Upper lobe of left lung (tissue), 6 donors: ENCODE measurements at regions not wholly inside any gene's neighbourhood (a gene's known extent, or its start where the extent isn't known, plus 50 kb on each side); places are given as distances from the start of the nearest gene placed in this dataset.

Source experiments
- ATAC-seq, 2 donors: fragments of 200-7000 bp; cut with Tn5 transposase; one replicate each; pipeline ENCODE4 v1.9.1; 2022; ENCODE audit warnings: mild to moderate bottlenecking in 2 of 2, moderate library complexity in 2 of 2; ENCODE audit not compliant: low FRiP score in 2 of 2
- DNase-seq, 2 donors: peaks; one replicate each; pipeline ENCODE4 v3.0.0-alpha.2; 2019 to 2020
- H3K27ac ChIP-seq, 4 donors: fragments of 200-600 bp; sonication (generic); one replicate each; pipeline ENCODE4 v1.5.1; 2016 to 2019
- H3K27me3 ChIP-seq, 4 donors: fragments of 200-600 bp; sonication (generic); one replicate each; pipeline ENCODE4 v1.5.1; 2017 to 2019
- H3K36me3 ChIP-seq, 4 donors: fragments of 200-600 bp; sonication (generic); one replicate each; pipeline ENCODE4 v1.5.1; 2016 to 2019
- H3K4me1 ChIP-seq, 4 donors: fragments of 200-600 bp; sonication (generic); one replicate each; pipeline ENCODE4 v1.5.1; 2018 to 2019
- H3K4me3 ChIP-seq, 4 donors: fragments of 200-600 bp; sonication (generic); one replicate each; pipeline ENCODE4 v1.5.1; 2017 to 2019; ENCODE audit warnings: mild to moderate bottlenecking in 2 of 4, moderate library complexity in 1 of 4
- H3K9me3 ChIP-seq, 4 donors: fragments of 200-600 bp; sonication (generic); one replicate each; pipeline ENCODE4 v1.5.1; 2018 to 2019
- EP300 ChIP-seq, 4 donors: sonication (generic); formaldehyde crosslinking; IDR thresholded peaks; one replicate each; pipeline ENCODE4 v1.5.1; 2017; ENCODE audit warnings: antibody characterized with exemption in 4 of 4, control low read depth in 2 of 4
- POLR2A ChIP-seq, 4 donors: fragments of 450-650 bp; IDR thresholded peaks; one replicate each; pipeline ENCODE4 v1.5.1; 2016 to 2017; ENCODE audit warnings: antibody characterized with exemption in 4 of 4, mild to moderate bottlenecking in 2 of 4
- POLR2AphosphoS5 ChIP-seq, 2 donors: sonication (generic); formaldehyde crosslinking; IDR thresholded peaks; one replicate each; pipeline ENCODE4 v1.5.1; 2017; ENCODE audit warnings: antibody characterized with exemption in 2 of 2
- WGBS, 2 donors: methylation state at CpG; one replicate each; pipeline ENCODE4 v1.1.5; 2017 to 2018; 5-methylcytosine and 5-hydroxymethylcytosine counted together
- TF ChIP-seq, protein P1 (sequence below), 6 experiments: fragments of 450-650 bp in 4 of 6; fragments of 200-600 bp in 2 of 6; sonication (generic) in 2 of 6; IDR thresholded peaks; one replicate each; pipeline ENCODE4 v1.5.1; 2016 to 2019; ENCODE audit warnings: antibody characterized with exemption in 6 of 6
- donor health status: DM: no; HTN: no; CAD: no; lungs with moderate emphysema.
- donor health status: DM: no; HTN: yes; CAD: no; lungs with severe emphysema.

DNA sequence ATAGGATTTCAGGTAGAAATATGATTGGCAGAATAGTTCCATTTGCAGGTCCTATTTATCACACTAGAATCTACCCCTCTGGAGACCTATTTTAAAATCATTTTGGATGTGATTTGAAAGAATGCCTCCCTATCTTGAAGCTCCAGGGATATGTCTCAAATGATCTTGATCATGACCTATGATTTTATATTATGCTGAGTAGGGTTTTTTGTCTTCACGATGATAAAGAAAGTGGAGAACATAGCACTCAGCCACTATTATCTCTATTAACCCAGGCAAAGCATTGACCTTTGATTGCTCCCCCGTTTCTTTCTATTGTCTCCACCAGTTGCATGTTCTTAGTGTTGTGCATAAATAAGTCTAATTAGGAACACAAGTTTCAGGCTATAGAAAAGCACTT, 307.9 kb downstream of the BLID start:
- H3K27me3 ChIP-seq: no peaks in the 10 kb centered on the region
- H3K27ac ChIP-seq: no peak overlapping the region
- ATAC-seq (no peak), DNase-seq (no peak)
- no peak for TF ChIP-seq POLR2A (IDR thresholded peaks at IDR 0.05)
- TF ChIP-seq, protein P1, sequence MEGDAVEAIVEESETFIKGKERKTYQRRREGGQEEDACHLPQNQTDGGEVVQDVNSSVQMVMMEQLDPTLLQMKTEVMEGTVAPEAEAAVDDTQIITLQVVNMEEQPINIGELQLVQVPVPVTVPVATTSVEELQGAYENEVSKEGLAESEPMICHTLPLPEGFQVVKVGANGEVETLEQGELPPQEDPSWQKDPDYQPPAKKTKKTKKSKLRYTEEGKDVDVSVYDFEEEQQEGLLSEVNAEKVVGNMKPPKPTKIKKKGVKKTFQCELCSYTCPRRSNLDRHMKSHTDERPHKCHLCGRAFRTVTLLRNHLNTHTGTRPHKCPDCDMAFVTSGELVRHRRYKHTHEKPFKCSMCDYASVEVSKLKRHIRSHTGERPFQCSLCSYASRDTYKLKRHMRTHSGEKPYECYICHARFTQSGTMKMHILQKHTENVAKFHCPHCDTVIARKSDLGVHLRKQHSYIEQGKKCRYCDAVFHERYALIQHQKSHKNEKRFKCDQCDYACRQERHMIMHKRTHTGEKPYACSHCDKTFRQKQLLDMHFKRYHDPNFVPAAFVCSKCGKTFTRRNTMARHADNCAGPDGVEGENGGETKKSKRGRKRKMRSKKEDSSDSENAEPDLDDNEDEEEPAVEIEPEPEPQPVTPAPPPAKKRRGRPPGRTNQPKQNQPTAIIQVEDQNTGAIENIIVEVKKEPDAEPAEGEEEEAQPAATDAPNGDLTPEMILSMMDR (IDR thresholded peaks at IDR 0.05): no peak
- no peak for TF ChIP-seq EP300 (IDR thresholded peaks at IDR 0.05)
- no peak for TF ChIP-seq POLR2AphosphoS5 (IDR thresholded peaks at IDR 0.05)
- peaks cover 0 to 13% (median 12%) of the 10 kb centered on the region in 4 donors for H3K9me3 ChIP-seq
- H3K36me3 ChIP-seq: no peaks in the 10 kb centered on the region
- no peaks in the 10 kb centered on the region for H3K4me1 ChIP-seq
- H3K4me3 ChIP-seq: no peak overlapping the region
- WGBS, 2 donors: 81 to 95% methylated on average over 2 of the region's 2 CpGs

DNA sequence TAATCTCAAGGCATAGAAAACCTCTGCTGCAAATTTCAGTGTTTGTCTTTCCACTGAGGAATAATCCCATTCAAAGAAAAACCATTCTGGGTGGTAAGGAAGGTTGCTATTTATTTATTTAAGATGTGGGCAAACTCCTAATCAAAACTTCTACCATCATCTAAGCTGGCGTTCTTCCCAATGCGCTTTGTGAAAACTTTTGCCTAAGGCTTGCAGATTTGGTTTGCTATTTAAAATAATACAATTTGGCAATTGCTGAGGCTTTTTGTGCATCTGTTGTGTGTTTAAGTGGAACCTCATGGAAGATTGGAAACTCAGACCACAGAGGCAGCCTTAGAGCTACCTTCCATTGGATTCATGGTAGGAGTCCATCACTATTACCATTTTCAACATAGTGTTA, 309.0 kb downstream of the BLID start:
- ATAC-seq: no peak
- H3K9me3 ChIP-seq: peaks cover 0 to 3% (median 2%) of the 10 kb centered on the region in 4 donors
- no peaks in the 10 kb centered on the region for H3K27me3 ChIP-seq
- no peak overlapping the region for H3K4me3 ChIP-seq
- no peak for TF ChIP-seq POLR2AphosphoS5 (IDR thresholded peaks at IDR 0.05)
- TF ChIP-seq EP300 (IDR thresholded peaks at IDR 0.05): no peak
- TF ChIP-seq, protein P1 (IDR thresholded peaks at IDR 0.05): no peak
- TF ChIP-seq POLR2A (IDR thresholded peaks at IDR 0.05): no peak
- DNase-seq: no peak
- 92 to 94% methylated on average over 2 of the region's 2 CpGs for WGBS, 2 donors
- no peaks in the 10 kb centered on the region for H3K36me3 ChIP-seq
- no peak overlapping the region for H3K27ac ChIP-seq
- no peaks in the 10 kb centered on the region for H3K4me1 ChIP-seq

DNA sequence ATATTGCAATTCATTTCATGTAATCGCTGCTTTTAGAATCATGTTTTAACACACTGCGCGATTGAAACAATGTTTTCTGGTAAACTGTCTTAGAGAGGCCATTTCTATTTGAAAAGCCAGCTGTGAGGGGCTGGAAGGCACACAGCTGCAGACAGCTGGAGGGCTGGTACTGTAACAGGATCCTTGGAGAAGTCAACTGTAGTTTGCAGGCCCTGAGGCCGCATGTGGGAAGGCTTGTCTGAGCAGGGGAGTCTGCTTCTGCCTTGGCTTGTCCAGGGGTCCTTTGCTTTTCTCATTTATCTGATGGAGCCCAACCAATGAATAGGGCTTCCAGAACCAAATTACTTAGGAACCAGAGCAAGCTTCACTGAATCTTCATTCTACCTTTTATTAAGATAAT, 313.5 kb downstream of the BLID start:
- H3K9me3 ChIP-seq: no peaks in the 10 kb centered on the region
- no peak overlapping the region for H3K27ac ChIP-seq
- 79 to 81% methylated on average over 4 of the region's 4 CpGs for WGBS, 2 donors
- TF ChIP-seq, protein P1 (IDR thresholded peaks at IDR 0.05): no peak
- TF ChIP-seq EP300 (IDR thresholded peaks at IDR 0.05) (no peak), POLR2AphosphoS5 (IDR thresholded peaks at IDR 0.05) (no peak), POLR2A (IDR thresholded peaks at IDR 0.05) (no peak)
- ATAC-seq: no peak
- no peaks in the 10 kb centered on the region for H3K36me3 ChIP-seq
- DNase-seq: peak in 1 of 2 donors; percentile 25
- no peaks in the 10 kb centered on the region for H3K27me3 ChIP-seq
- H3K4me1 ChIP-seq: no peaks in the 10 kb centered on the region
- no peak overlapping the region for H3K4me3 ChIP-seq

DNA sequence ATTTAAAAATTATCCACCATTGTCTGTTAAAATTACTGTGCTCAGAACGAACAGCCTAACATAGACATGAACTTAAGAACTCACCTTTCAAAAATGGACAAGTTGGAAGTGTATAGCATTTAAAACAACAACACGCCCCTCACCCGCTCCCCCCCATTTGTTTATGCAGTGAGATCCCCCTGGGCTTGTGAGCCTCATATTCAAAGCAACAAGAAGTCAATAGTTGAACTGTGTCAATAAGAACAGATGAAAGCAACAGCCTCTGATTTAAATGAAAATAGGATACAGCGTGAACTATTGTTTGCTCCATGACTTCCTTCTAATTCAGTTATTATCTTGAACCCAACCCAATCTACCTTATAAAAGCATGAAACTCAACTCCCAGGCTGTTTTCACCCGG, 314.2 kb downstream of the BLID start:
- Histone ChIP-seq H3K36me3 (no peaks in the 10 kb centered on the region), H3K4me3 (no peak overlapping the region), H3K27ac (no peak overlapping the region), H3K27me3 (no peaks in the 10 kb centered on the region), H3K9me3 (no peaks in the 10 kb centered on the region), H3K4me1 (no peaks in the 10 kb centered on the region)
- ATAC-seq (no peak), DNase-seq (no peak)
- 83 to 84% methylated on average over 5 of the region's 5 CpGs for WGBS, 2 donors
- TF ChIP-seq EP300 (IDR thresholded peaks at IDR 0.05) (no peak), POLR2A (IDR thresholded peaks at IDR 0.05) (no peak), POLR2AphosphoS5 (IDR thresholded peaks at IDR 0.05) (no peak)
- TF ChIP-seq, protein P1 (IDR thresholded peaks at IDR 0.05): no peak

DNA sequence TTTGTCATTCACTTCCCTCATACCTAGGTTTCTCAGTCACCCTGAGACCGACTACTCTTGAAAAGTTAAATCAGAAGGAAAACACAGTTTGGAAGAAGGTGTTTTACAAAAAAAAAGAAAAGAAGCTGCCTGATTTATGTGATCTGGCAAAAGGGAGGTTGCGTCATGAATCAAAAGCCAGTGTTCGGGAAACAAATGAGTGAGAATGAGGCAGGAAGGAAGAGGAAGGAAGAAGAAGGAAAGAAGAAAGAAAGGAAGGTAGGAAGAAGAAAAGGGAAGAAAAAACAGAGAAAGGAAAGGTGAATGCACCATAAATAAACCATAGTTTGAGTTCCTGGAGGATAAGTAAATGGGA, 314.6 kb downstream of the BLID start:
- Histone ChIP-seq H3K9me3 (no peaks in the 10 kb centered on the region), H3K27me3 (no peaks in the 10 kb centered on the region), H3K4me1 (no peaks in the 10 kb centered on the region), H3K27ac (no peak overlapping the region), H3K36me3 (no peaks in the 10 kb centered on the region), H3K4me3 (no peak overlapping the region)
- TF ChIP-seq, protein P1 (IDR thresholded peaks at IDR 0.05): no peak
- TF ChIP-seq EP300 (IDR thresholded peaks at IDR 0.05) (no peak), POLR2AphosphoS5 (IDR thresholded peaks at IDR 0.05) (no peak), POLR2A (IDR thresholded peaks at IDR 0.05) (no peak)
- ATAC-seq (no peak), DNase-seq (no peak)
- WGBS, 2 donors: 51 to 52% methylated on average over 3 of the region's 3 CpGs
